Hippocampal formation (tissue), 2 donors: ENCODE measurements at regions not wholly inside any gene's neighbourhood (a gene's known extent, or its start where the extent isn't known, plus 50 kb on each side); places are given as distances from the start of the nearest gene placed in this dataset.

Source experiments
- DNase-seq, 2 donors: peaks; one replicate each; lab custom pipeline; 2025; lab: John Stamatoyannopoulos, UW

GRCh38 chr11:116642902-116643301, 129.9 kb downstream of the BUD13 start:
- DNase-seq = no peak

- DNase-seq = no peak
These were observed 130.3 kb downstream of the BUD13 start for GRCh38 chr11:116642481-116642880.

- DNase-seq = no peak
These were observed 131.2 kb downstream of the BUD13 start for GRCh38 chr11:116641561-116642045.

- DNase-seq = no peak
These were observed 132.0 kb downstream of the BUD13 start for GRCh38 chr11:116640641-116641402.

- no peak for DNase-seq
These were observed 134.3 kb downstream of the BUD13 start for GRCh38 chr11:116638463-116638862.

GRCh38 chr11:116637766-116638165, 135.0 kb downstream of the BUD13 start:
- no peak for DNase-seq

- no peak for DNase-seq
These were observed 136.4 kb downstream of the BUD13 start for GRCh38 chr11:116636341-116636929.

GRCh38 chr11:116631201-116631600, 141.6 kb downstream of the BUD13 start:
- DNase-seq = no peak

GRCh38 chr11:116618461-116618860, 154.3 kb downstream of the BUD13 start:
- DNase-seq = no peak

GRCh38 chr11:116615211-116615865, 157.4 kb downstream of the BUD13 start:
- no peak for DNase-seq

GRCh38 chr11:116614306-116615210, 158.2 kb downstream of the BUD13 start:
- DNase-seq = no peak

GRCh38 chr11:116613206-116613875, 159.4 kb downstream of the BUD13 start:
- no peak for DNase-seq

GRCh38 chr11:116611998-116612620, 160.7 kb downstream of the BUD13 start:
- no peak for DNase-seq

GRCh38 chr11:116610190-116610589, 162.6 kb downstream of the BUD13 start:
- no peak for DNase-seq

- no peak for DNase-seq
These were observed 165.8 kb downstream of the BUD13 start for GRCh38 chr11:116607027-116607426.

- no peak for DNase-seq
These were observed 167.0 kb downstream of the BUD13 start for GRCh38 chr11:116605543-116606459.

GRCh38 chr11:116603728-116604323, 169.0 kb downstream of the BUD13 start:
- no peak for DNase-seq

- DNase-seq = no peak
These were observed 170.2 kb downstream of the BUD13 start for GRCh38 chr11:116602637-116602942.

GRCh38 chr11:116601814-116602636, 170.8 kb downstream of the BUD13 start:
- no peak for DNase-seq
